ENCODE measurements at regions not wholly inside any gene's neighbourhood (a gene's known extent, or its start where the extent isn't known, plus 50 kb on each side); places are given as distances from the start of the nearest gene placed in this dataset.

GRCh38 chr2:226600184-226600583 is 199.4 kb downstream of the IRS1 start:
- Histone ChIP-seq H3K27ac (ENCODE audit: low read length) (no peak overlapping the region), H3K4me1 (ENCODE audit: control insufficient read depth, insufficient read depth, low read length) (no peaks in the 10 kb centered on the region), H3K4me3 (ENCODE audit: low read depth in 2 of 2, low read length in 2 of 2) (no peak overlapping the region), H3K36me3 (ENCODE audit: control insufficient read depth, insufficient read depth, low read length) (no peaks in the 10 kb centered on the region), H3K9me3 (ENCODE audit: control insufficient read depth, insufficient read depth, low read depth, low read length) (no peaks in the 10 kb centered on the region), H3K27me3 (ENCODE audit: control insufficient read depth, insufficient read depth, low read length) (no peaks in the 10 kb centered on the region)
- no TSS peak for BruUV-seq (replicated peaks)
- intact Hi-C loops (cut with micrococcal nuclease; ENCODE audit: unreplicated experiment) (no loop called here), in situ Hi-C loops (cut with HindIII; ENCODE audit: low pct_unique_long_range_greater_than_20kb, low sequenced_read_pairs) (no loop called here)
- CTCF ChIA-PET: no interaction called here
- ATAC-seq: no peak
- TF ChIP-seq CTCF (IDR thresholded peaks at IDR 0.05): no peak
- no peak for TF ChIP-seq POLR2AphosphoS5 (IDR thresholded peaks at IDR 0.05; ENCODE audit: low read depth, low read length)
- TF ChIP-seq TCF7L2 (IDR thresholded peaks at IDR 0.05; ENCODE audit: low read depth, low read length): no peak
- no peak for TF ChIP-seq SIN3A (IDR thresholded peaks at IDR 0.05; ENCODE audit: borderline replicate concordance, insufficient read depth, low read depth, low read length)
- TF ChIP-seq REST (IDR thresholded peaks at IDR 0.05; ENCODE audit: insufficient read depth in 1 of 2, low read depth in 2 of 2, low read length in 1 of 2): no peak
- POLR2A ChIA-PET: no interaction called here
- DNase-seq (ENCODE audit: low read depth, low spot score): no peak

GRCh38 chr2:226589043-226589442 is 210.6 kb downstream of the IRS1 start:
- H3K4me3 ChIP-seq (ENCODE audit: low read depth in 2 of 2, low read length in 2 of 2): no peak overlapping the region
- no TSS peak for BruUV-seq (replicated peaks)
- in situ Hi-C loops (cut with HindIII; ENCODE audit: low pct_unique_long_range_greater_than_20kb, low sequenced_read_pairs): no loop called here

More at GRCh38 chr2:226589043-226589442, 210.6 kb downstream of the IRS1 start:
- ChIA-PET CTCF (no interaction called here), POLR2A (no interaction called here)
- no peak for DNase-seq (ENCODE audit: low read depth, low spot score)
- intact Hi-C loops (cut with micrococcal nuclease; ENCODE audit: unreplicated experiment): no loop called here
- Histone ChIP-seq H3K9me3 (ENCODE audit: control insufficient read depth, insufficient read depth, low read depth, low read length) (no peaks in the 10 kb centered on the region), H3K36me3 (ENCODE audit: control insufficient read depth, insufficient read depth, low read length) (no peaks in the 10 kb centered on the region), H3K4me1 (ENCODE audit: control insufficient read depth, insufficient read depth, low read length) (no peaks in the 10 kb centered on the region), H3K27ac (ENCODE audit: low read length) (no peak overlapping the region), H3K27me3 (ENCODE audit: control insufficient read depth, insufficient read depth, low read length) (no peaks in the 10 kb centered on the region)
- no peak for ATAC-seq
- TF ChIP-seq REST (IDR thresholded peaks at IDR 0.05; ENCODE audit: insufficient read depth in 1 of 2, low read depth in 2 of 2, low read length in 1 of 2) (no peak), TCF7L2 (IDR thresholded peaks at IDR 0.05; ENCODE audit: low read depth, low read length) (no peak), CTCF (IDR thresholded peaks at IDR 0.05) (no peak), SIN3A (IDR thresholded peaks at IDR 0.05; ENCODE audit: borderline replicate concordance, insufficient read depth, low read depth, low read length) (no peak), POLR2AphosphoS5 (IDR thresholded peaks at IDR 0.05; ENCODE audit: low read depth, low read length) (no peak)

Measured in Panc1 (cell line).